ENCODE measurements at regions not wholly inside any gene's neighbourhood (a gene's known extent, or its start where the extent isn't known, plus 50 kb on each side); places are given as distances from the start of the nearest gene placed in this dataset.
A peak's percentile ranks its signal among the peaks of the same experiment; 100 is the strongest.
"Not testable (repeated sequence)": the region's sequence is repeated elsewhere in the genome, so short reads cannot be mapped to it uniquely, and the experiment has no call there.

DNA sequence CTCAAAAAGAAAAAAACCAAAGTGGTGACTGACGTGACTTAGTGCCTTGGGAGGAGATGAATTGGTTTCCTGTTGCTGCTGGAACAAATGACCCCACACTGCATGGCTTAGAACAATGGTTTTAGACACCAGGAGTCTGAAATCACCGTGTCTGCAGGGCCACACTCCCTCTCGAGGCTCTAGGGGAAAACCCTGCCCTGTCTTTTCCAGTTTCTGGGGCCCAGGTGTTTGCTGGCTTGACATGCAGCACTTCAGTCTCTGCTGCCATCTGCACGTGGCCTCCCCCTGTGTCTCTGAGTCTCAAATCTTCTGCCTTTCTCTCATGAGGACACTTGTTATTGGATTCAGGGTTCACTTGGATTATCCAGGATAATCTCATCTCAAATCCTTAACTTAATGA, 323.8 kb upstream of the TNRC6C start:
- Histone ChIP-seq H3K27me3 (ENCODE audit: control insufficient read depth, insufficient read depth, low read length, poor library complexity, severe bottlenecking) (no peaks in the 10 kb centered on the region), H3K27ac (ENCODE audit: insufficient read depth, low read depth, low read length, poor library complexity, severe bottlenecking) (no peak overlapping the region), H3K4me1 (ENCODE audit: control insufficient read depth, insufficient read depth, low read length) (peaks cover 17% of the 10 kb centered on the region), H3K9me3 (ENCODE audit: control insufficient read depth, low read length) (no peaks in the 10 kb centered on the region), H3K36me3 (ENCODE audit: control insufficient read depth, insufficient read depth, low read length) (no peaks in the 10 kb centered on the region), H3K4me3 (ENCODE audit: insufficient read depth, low read depth, low read length) (no peak overlapping the region)
- WGBS, 2 experiments: 20 to 27% methylated on average over 4 of the region's 4 CpGs

DNA sequence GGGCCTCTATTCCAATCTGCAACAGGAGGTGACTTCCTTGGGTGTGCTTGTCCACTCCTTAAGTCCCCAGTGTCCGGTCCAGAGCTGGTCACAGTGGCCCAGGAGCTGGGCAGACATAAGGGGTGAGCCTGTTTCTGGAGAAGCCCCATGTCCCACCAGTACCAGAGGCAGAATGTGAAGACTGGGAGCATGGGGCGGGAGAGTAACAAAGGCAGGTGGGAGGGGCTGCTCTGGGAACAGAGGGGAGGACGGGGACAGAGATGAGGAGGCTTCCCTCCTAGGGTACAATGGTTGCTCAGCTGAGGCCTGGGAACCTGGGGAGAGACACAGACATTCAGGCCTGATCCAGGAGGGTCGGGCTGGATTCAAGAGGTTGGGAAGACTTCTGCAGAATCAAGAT, 323.3 kb upstream of the TNRC6C start:
- Histone ChIP-seq H3K4me3 (ENCODE audit: insufficient read depth, low read depth, low read length) (no peak overlapping the region), H3K27ac (ENCODE audit: insufficient read depth, low read depth, low read length, poor library complexity, severe bottlenecking) (peak overlapping the region; percentile 22)
- 44 to 46% methylated on average over 4 of the region's 4 CpGs for WGBS, 2 experiments

DNA sequence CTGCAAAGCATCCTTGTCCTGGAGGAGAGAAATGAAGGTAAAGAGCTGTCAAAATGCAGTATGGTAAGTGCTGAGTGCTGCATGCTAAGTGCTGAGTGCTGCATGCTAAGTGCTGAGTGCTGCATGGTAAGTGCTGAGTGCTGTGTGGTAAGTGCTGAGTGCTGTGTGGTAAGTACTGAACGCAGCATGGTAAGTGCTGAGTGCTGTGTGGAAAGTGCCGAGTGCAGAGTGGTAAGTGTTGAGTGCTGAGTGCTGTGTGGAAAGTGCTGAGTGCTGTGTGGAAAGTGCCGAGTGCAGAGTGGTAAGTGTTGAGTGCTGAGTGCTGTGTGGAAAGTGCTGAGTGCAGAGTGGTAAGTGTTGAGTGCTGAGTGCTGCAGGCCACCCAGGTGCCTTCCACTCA, 322.7 kb upstream of the TNRC6C start:
- H3K4me1 ChIP-seq (ENCODE audit: control insufficient read depth, insufficient read depth, low read length): peaks cover 17% of the 10 kb centered on the region
- not testable (repeated sequence) for H3K9me3 ChIP-seq (ENCODE audit: control insufficient read depth, low read length); H3K27me3 ChIP-seq (ENCODE audit: control insufficient read depth, insufficient read depth, low read length, poor library complexity, severe bottlenecking); H3K36me3 ChIP-seq (ENCODE audit: control insufficient read depth, insufficient read depth, low read length); H3K4me3 ChIP-seq (ENCODE audit: insufficient read depth, low read depth, low read length); H3K27ac ChIP-seq (ENCODE audit: insufficient read depth, low read depth, low read length, poor library complexity, severe bottlenecking)
- 93 to 95% methylated on average over 3 of the region's 3 CpGs for WGBS, 2 experiments

More for the DNA sequence above, 323.3 kb upstream of the TNRC6C start:
- Histone ChIP-seq H3K9me3 (ENCODE audit: control insufficient read depth, low read length) (no peaks in the 10 kb centered on the region), H3K36me3 (ENCODE audit: control insufficient read depth, insufficient read depth, low read length) (no peaks in the 10 kb centered on the region), H3K4me1 (ENCODE audit: control insufficient read depth, insufficient read depth, low read length) (peaks cover 17% of the 10 kb centered on the region), H3K27me3 (ENCODE audit: control insufficient read depth, insufficient read depth, low read length, poor library complexity, severe bottlenecking) (no peaks in the 10 kb centered on the region)

DNA sequence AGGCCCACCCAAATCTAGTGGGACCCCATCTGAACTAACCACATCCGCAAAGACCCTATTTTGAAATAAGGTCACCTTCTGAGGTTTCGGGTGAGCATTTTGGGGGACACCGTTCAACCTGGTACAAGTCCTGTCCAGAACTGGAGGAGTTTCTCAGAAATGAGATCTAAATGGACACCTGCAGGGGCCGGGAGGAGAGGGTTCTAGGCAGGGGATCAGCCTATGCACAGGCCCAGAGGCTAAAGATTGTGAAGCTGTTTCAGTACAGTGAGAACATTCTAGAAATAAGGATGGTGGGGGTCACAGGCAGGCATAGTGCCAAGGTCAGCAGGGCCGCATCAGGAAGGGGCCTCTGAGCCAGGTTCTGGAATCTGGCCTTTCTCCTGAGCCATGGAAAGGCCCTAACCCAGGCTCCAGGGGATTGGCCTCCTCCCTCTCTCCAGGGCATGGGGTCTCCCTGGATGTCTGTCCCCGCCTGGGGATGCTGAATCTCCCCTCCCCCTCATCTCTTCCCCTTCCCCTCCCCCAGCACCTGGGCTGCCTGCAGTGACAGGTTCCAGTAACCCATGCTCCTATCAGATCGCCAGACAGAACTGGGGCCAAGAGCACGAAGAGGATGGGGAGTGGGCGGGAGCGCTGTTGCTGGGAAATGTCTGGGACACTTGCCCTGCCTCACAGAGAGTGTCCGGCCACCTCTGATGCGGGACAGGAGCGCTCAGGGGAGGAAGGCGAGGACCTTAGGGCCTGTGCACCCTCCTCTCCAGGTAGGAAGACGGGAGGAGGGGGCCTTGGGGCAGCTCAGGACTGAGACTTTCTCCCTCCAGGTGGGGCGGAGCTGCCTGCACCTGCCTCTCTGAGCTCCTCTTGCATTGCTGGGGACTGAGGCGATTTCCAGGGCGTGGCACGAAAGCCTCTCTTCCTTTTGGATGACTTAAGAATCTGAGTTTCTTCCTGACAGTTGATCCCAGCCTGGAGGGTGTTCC, 321.4 kb upstream of the TNRC6C start:
- H3K4me3 ChIP-seq (ENCODE audit: insufficient read depth, low read depth, low read length): no peak overlapping the region
- no peaks in the 10 kb centered on the region for H3K9me3 ChIP-seq (ENCODE audit: control insufficient read depth, low read length)
- WGBS, 2 experiments: 86 to 87% methylated on average over 19 of the region's 19 CpGs
- H3K27ac ChIP-seq (ENCODE audit: insufficient read depth, low read depth, low read length, poor library complexity, severe bottlenecking): no peak overlapping the region
- no peaks in the 10 kb centered on the region for H3K27me3 ChIP-seq (ENCODE audit: control insufficient read depth, insufficient read depth, low read length, poor library complexity, severe bottlenecking)
- H3K4me1 ChIP-seq (ENCODE audit: control insufficient read depth, insufficient read depth, low read length): peaks cover 17% of the 10 kb centered on the region
- no peaks in the 10 kb centered on the region for H3K36me3 ChIP-seq (ENCODE audit: control insufficient read depth, insufficient read depth, low read length)

DNA sequence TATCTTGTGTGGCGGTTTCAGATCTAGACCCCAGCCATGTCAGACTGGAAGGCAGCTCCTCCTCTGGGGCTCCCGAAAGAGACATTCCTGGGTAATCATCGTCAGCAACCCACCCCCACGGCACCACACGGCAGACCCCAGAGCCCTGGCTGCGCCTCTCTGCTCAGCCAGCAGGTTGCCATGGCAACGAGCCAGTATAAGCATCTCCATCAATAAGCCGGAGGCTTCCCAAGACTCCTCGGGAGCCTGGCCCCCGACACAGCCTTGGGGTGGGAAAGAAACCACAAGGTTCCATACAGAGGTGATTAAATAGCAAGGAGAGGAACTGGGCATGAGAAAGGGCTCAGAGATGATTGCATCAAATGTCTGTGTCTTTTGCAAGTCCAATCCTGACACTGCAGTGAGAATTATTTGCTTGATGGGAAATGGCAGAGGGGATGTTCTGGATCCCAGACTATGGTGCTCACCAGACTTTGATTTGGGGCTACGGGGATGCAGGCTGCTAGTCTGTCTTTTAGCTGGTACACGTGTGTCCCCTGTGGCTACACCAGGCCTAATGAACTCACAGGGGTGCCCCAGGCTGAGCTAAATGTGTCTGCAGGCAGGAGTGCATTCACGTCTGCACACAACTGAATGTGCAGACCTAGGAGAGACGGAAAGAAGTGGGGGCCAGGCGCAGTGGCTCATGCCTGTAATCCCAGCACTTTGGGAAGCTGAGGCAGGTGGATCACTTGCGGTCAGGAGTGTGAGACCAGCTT, 320.5 kb upstream of the TNRC6C start:
- WGBS, 2 experiments: 69 to 71% methylated on average over 16 of the region's 16 CpGs
- Histone ChIP-seq H3K4me1 (ENCODE audit: control insufficient read depth, insufficient read depth, low read length) (peaks cover 17% of the 10 kb centered on the region), H3K27ac (ENCODE audit: insufficient read depth, low read depth, low read length, poor library complexity, severe bottlenecking) (no peak overlapping the region), H3K4me3 (ENCODE audit: insufficient read depth, low read depth, low read length) (no peak overlapping the region), H3K9me3 (ENCODE audit: control insufficient read depth, low read length) (no peaks in the 10 kb centered on the region), H3K27me3 (ENCODE audit: control insufficient read depth, insufficient read depth, low read length, poor library complexity, severe bottlenecking) (no peaks in the 10 kb centered on the region), H3K36me3 (ENCODE audit: control insufficient read depth, insufficient read depth, low read length) (no peaks in the 10 kb centered on the region)

DNA sequence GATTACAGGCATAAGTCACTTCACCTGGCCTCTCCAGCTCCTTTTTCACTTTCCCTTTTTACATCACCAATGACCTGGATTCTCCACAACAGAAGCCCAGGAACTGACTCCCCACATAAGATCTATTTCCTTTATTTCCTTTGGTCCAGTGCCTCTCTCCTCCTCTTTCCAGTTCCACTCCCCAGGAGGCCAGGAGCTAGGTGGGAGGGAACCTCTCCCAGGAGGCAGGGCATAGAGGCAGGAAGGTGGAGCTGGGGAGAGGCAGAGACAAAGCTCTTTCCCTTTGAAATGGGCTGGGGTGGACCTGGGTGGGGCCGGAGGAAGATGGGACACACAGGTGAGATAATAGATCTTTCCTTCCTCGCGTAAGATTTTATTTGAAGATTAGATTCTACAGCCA, 318.3 kb upstream of the TNRC6C start:
- Histone ChIP-seq H3K9me3 (ENCODE audit: control insufficient read depth, low read length) (no peaks in the 10 kb centered on the region), H3K27ac (ENCODE audit: insufficient read depth, low read depth, low read length, poor library complexity, severe bottlenecking) (no peak overlapping the region), H3K4me1 (ENCODE audit: control insufficient read depth, insufficient read depth, low read length) (peaks cover 25% of the 10 kb centered on the region), H3K4me3 (ENCODE audit: insufficient read depth, low read depth, low read length) (no peak overlapping the region), H3K36me3 (ENCODE audit: control insufficient read depth, insufficient read depth, low read length) (no peaks in the 10 kb centered on the region), H3K27me3 (ENCODE audit: control insufficient read depth, insufficient read depth, low read length, poor library complexity, severe bottlenecking) (no peaks in the 10 kb centered on the region)
- 88 to 96% methylated on average over 3 of the region's 3 CpGs for WGBS, 2 experiments

DNA sequence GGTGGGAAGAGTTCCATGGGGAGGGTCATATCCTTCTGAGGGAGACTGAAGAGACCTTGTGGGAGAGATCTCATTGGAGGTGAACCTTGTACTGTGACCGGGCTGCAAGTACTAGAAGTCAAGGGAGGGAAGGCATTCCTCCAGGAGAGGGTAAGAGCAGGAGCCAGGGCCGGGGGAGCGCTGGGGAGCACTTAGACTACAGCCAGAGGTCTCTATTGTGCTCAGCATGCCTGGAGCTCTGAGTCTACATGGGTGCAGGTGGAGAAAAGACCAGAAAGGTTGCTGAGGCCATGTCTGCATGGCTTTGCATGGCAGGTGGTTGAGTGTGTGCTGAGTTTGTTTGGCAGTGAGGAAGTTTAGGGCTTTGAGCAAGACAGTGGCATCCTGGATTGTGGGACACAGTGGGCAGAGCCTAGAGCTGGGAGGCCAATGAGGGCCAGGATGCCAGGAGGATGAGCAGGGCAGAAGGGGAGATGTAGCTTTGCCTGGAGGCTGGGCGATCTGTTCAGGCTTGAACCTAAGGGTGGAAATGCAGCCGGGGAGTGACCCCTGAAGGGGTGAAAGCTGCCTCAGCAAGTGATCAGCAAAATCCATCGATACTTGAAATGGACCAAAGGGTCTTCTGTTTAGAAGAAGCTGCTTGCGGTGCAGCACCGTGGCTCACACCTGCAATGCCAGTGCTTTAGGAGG, 317.4 kb upstream of the TNRC6C start:
- Histone ChIP-seq H3K27me3 (ENCODE audit: control insufficient read depth, insufficient read depth, low read length, poor library complexity, severe bottlenecking) (no peaks in the 10 kb centered on the region), H3K36me3 (ENCODE audit: control insufficient read depth, insufficient read depth, low read length) (no peaks in the 10 kb centered on the region), H3K4me3 (ENCODE audit: insufficient read depth, low read depth, low read length) (no peak overlapping the region), H3K27ac (ENCODE audit: insufficient read depth, low read depth, low read length, poor library complexity, severe bottlenecking) (no peak overlapping the region), H3K9me3 (ENCODE audit: control insufficient read depth, low read length) (no peaks in the 10 kb centered on the region), H3K4me1 (ENCODE audit: control insufficient read depth, insufficient read depth, low read length) (peaks cover 29% of the 10 kb centered on the region)
- WGBS, 2 experiments: 87 to 90% methylated on average over 8 of the region's 8 CpGs

DNA sequence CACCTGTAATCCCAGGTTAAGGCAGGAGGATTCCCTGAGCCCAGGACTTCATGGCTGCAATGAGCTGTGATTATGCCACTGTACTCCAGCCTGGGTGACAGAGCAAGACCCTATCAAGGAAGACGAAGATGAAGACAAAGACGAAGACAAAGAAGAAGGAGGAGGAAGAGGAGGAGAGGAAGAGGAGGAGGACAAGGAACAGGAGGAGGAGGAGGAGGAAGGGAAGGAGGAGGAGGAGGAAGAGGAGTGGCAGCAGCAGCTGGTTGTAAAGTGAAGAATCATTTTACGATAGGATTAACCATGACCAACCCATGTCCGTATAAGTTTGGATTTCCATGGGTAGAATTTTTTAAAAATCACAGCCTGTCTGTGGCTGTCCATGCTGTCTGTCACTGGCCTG, 316.8 kb upstream of the TNRC6C start:
- H3K36me3 ChIP-seq (ENCODE audit: control insufficient read depth, insufficient read depth, low read length): no peaks in the 10 kb centered on the region
- H3K4me3 ChIP-seq (ENCODE audit: insufficient read depth, low read depth, low read length): no peak overlapping the region
- no peaks in the 10 kb centered on the region for H3K9me3 ChIP-seq (ENCODE audit: control insufficient read depth, low read length)
- H3K4me1 ChIP-seq (ENCODE audit: control insufficient read depth, insufficient read depth, low read length): peaks cover 32% of the 10 kb centered on the region
- WGBS, 2 experiments: 90 to 94% methylated on average over 4 of the region's 4 CpGs
- no peak overlapping the region for H3K27ac ChIP-seq (ENCODE audit: insufficient read depth, low read depth, low read length, poor library complexity, severe bottlenecking)
- H3K27me3 ChIP-seq (ENCODE audit: control insufficient read depth, insufficient read depth, low read length, poor library complexity, severe bottlenecking): no peaks in the 10 kb centered on the region

DNA sequence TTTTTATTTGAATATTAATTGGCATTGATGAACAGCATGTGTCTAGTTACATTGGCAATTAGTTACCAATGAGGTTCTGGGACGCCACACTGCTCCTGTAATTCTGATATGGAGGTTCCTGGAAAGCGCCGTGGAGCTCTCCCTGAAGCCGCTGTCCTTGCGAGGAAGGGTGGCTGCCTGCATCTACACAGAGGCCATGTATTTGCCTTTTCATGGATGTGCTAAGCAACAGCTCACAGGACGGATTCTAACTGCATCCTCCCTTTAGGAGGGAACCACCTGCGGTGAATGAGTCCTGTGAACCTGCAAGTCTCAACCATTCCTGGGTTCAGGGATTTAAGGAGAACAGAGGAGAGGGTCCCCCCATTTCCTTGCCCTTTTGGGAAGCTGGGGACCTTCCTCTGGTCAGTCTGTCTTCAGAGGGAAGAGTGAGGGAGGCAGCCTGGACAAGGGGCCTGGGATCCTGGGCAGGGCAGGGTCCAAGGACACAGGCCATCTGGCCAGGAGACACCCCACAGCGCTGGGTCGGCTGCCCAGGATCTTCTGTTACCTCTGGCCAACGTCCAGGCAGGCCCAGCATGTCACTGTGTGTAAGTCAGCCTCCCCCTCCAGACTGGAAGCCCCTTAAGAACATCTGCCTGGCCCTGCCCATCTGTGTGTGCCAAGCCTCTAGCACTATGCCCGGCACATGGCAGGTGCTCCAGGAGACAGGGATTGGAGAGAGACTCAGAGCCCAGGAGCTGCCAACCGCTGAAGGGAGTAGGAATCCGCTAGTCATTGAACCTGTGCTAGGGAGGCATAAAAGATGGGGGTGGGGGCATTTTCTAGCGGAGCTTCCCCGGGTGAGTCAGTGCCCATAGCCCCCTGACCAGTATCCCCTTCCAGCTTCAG, 314.1 kb upstream of the TNRC6C start:
- no peaks in the 10 kb centered on the region for H3K27me3 ChIP-seq (ENCODE audit: control insufficient read depth, insufficient read depth, low read length, poor library complexity, severe bottlenecking)
- no peak overlapping the region for H3K4me3 ChIP-seq (ENCODE audit: insufficient read depth, low read depth, low read length)
- no peaks in the 10 kb centered on the region for H3K9me3 ChIP-seq (ENCODE audit: control insufficient read depth, low read length)
- peaks cover 15% of the 10 kb centered on the region for H3K4me1 ChIP-seq (ENCODE audit: control insufficient read depth, insufficient read depth, low read length)
- 81 to 83% methylated on average over 15 of the region's 15 CpGs for WGBS, 2 experiments
- H3K27ac ChIP-seq (ENCODE audit: insufficient read depth, low read depth, low read length, poor library complexity, severe bottlenecking): no peak overlapping the region
- H3K36me3 ChIP-seq (ENCODE audit: control insufficient read depth, insufficient read depth, low read length): no peaks in the 10 kb centered on the region

All from ectodermal cell (in vitro differentiated cells).